ENCODE measurements at regions not wholly inside any gene's neighbourhood (a gene's known extent, or its start where the extent isn't known, plus 50 kb on each side); places are given as distances from the start of the nearest gene placed in this dataset.

DNA sequence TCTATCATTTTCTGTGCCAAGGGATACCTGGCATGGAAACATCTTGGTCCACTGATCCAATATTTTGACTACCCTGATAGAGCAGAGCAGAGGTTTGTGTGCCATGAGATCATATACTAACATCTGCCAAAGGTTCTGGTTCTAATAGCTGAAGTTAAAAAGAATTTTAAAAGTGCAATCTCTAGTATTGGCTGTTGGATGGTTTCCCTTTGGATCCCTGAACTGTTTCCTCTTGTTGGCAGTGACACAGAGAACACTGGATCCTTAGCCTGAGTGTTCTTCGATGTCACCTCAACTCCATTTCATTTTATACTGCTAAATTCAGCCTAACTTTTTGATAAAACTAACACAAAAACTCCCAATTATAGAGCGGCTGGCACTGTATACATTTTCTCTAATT lies 169.3 kb upstream of the FBXO11 start:
- H2AFZ ChIP-seq (ENCODE audit: control insufficient read depth, low read length) = no peak overlapping the region
- H4K20me1 ChIP-seq (ENCODE audit: control insufficient read depth, extremely low read depth, insufficient read depth, low read length) = no peaks in the 10 kb centered on the region
- no peak overlapping the region for H3K4me3 ChIP-seq (ENCODE audit: control insufficient read depth in 2 of 3, extremely low read depth in 1 of 3, insufficient read depth in 2 of 3, low read depth in 1 of 3, low read length in 3 of 3)
- no peak overlapping the region for H3K9ac ChIP-seq (ENCODE audit: control insufficient read depth, extremely low read depth, insufficient read depth, low read length)
- no peaks in the 10 kb centered on the region for H3K27me3 ChIP-seq (ENCODE audit: control insufficient read depth, extremely low read depth, insufficient read depth, low read length)
- H3K27ac ChIP-seq (ENCODE audit: control insufficient read depth, insufficient read depth, low read length) = no peak overlapping the region
- DNase-seq (ENCODE audit: low read depth, low spot score) = no peak
- no peaks in the 10 kb centered on the region for H3K9me3 ChIP-seq (ENCODE audit: control insufficient read depth, low read depth, low read length)
- no peaks in the 10 kb centered on the region for H3K79me2 ChIP-seq (ENCODE audit: control insufficient read depth, insufficient read depth, low read length)
- H3K36me3 ChIP-seq (ENCODE audit: control insufficient read depth in 2 of 2, extremely low read depth in 1 of 2, insufficient read depth in 2 of 2, low read length in 2 of 2) = no peaks in the 10 kb centered on the region
- TF ChIP-seq EZH2 (IDR thresholded peaks at IDR 0.05; ENCODE audit: low read length) = no peak
- TF ChIP-seq, protein P1, sequence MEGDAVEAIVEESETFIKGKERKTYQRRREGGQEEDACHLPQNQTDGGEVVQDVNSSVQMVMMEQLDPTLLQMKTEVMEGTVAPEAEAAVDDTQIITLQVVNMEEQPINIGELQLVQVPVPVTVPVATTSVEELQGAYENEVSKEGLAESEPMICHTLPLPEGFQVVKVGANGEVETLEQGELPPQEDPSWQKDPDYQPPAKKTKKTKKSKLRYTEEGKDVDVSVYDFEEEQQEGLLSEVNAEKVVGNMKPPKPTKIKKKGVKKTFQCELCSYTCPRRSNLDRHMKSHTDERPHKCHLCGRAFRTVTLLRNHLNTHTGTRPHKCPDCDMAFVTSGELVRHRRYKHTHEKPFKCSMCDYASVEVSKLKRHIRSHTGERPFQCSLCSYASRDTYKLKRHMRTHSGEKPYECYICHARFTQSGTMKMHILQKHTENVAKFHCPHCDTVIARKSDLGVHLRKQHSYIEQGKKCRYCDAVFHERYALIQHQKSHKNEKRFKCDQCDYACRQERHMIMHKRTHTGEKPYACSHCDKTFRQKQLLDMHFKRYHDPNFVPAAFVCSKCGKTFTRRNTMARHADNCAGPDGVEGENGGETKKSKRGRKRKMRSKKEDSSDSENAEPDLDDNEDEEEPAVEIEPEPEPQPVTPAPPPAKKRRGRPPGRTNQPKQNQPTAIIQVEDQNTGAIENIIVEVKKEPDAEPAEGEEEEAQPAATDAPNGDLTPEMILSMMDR (optimal IDR thresholded peaks at IDR 0.05 in 1 of 3, IDR thresholded peaks at IDR 0.05 in 1 of 3, conservative IDR thresholded peaks at IDR 0.05 in 1 of 3; ENCODE audit: extremely low read depth in 1 of 3, insufficient read depth in 2 of 3, low read length in 3 of 3) = no peak
- H3K4me2 ChIP-seq (ENCODE audit: control insufficient read depth, extremely low read depth, insufficient read depth, low read depth, low read length) = no peak overlapping the region
- no peaks in the 10 kb centered on the region for H3K4me1 ChIP-seq (ENCODE audit: control insufficient read depth, extremely low read depth, insufficient read depth, low read length)
- H3K9me1 ChIP-seq (ENCODE audit: control insufficient read depth, extremely low read depth, insufficient read depth, low read length) = no peaks in the 10 kb centered on the region
- dilution Hi-C loops (cut with MboI; ENCODE audit: extremely low pct_ligation_motif_present, low sequenced_read_pairs) = no loop called here
- no peak for FAIRE-seq

DNA sequence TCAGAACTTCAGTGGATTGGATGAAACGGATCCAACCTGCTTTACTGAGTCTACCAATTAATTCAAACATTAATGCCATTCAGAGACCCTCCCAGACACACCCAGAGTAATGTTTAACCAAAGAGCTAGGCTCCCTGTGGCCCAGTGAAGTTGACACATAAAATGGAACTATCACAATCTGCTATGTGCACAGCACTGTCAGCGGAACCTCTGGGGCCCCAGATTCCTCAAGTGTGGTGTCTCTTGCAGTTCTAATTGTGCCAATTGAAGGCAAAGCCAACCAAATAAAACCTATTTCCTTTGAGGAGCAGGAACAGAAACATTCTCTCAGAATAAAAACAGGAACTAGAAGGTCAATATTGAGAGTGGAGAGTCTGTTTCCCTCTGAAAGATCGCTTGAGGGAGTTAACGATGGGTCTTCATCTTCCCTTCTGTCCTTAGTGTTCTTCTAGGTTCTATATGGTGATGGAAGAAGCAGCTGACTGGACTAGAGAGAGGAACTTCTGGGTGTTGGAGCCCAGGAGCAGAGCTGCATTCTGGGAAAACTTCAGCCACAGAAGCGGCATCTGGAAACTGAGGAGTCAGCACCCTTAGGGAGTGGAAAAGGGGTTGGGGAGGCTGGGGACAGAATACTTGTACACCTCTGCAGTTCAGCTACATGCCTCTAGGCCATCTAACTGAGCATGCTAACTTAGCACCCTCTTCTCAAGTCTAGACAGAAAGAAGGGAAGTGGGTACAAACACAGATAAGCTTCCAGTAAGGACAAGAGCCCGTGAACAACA lies 174.4 kb upstream of the FBXO11 start:
- TF ChIP-seq, protein P1 (optimal IDR thresholded peaks at IDR 0.05 in 1 of 3, IDR thresholded peaks at IDR 0.05 in 1 of 3, conservative IDR thresholded peaks at IDR 0.05 in 1 of 3; ENCODE audit: extremely low read depth in 1 of 3, insufficient read depth in 2 of 3, low read length in 3 of 3) = no peak
- TF ChIP-seq EZH2 (IDR thresholded peaks at IDR 0.05; ENCODE audit: low read length) = no peak
- no peak overlapping the region for H3K9ac ChIP-seq (ENCODE audit: control insufficient read depth, extremely low read depth, insufficient read depth, low read length)
- H3K9me1 ChIP-seq (ENCODE audit: control insufficient read depth, extremely low read depth, insufficient read depth, low read length) = no peaks in the 10 kb centered on the region
- H3K9me3 ChIP-seq (ENCODE audit: control insufficient read depth, low read depth, low read length) = no peaks in the 10 kb centered on the region
- H3K27me3 ChIP-seq (ENCODE audit: control insufficient read depth, extremely low read depth, insufficient read depth, low read length) = no peaks in the 10 kb centered on the region
- H3K79me2 ChIP-seq (ENCODE audit: control insufficient read depth, insufficient read depth, low read length) = no peaks in the 10 kb centered on the region
- DNase-seq (ENCODE audit: low read depth, low spot score) (no peak), FAIRE-seq (no peak)
- no peaks in the 10 kb centered on the region for H4K20me1 ChIP-seq (ENCODE audit: control insufficient read depth, extremely low read depth, insufficient read depth, low read length)
- no peak overlapping the region for H3K27ac ChIP-seq (ENCODE audit: control insufficient read depth, insufficient read depth, low read length)
- no peaks in the 10 kb centered on the region for H3K36me3 ChIP-seq (ENCODE audit: control insufficient read depth in 2 of 2, extremely low read depth in 1 of 2, insufficient read depth in 2 of 2, low read length in 2 of 2)
- no peak overlapping the region for H3K4me3 ChIP-seq (ENCODE audit: control insufficient read depth in 2 of 3, extremely low read depth in 1 of 3, insufficient read depth in 2 of 3, low read depth in 1 of 3, low read length in 3 of 3)
- H3K4me2 ChIP-seq (ENCODE audit: control insufficient read depth, extremely low read depth, insufficient read depth, low read depth, low read length) = no peak overlapping the region
- H3K4me1 ChIP-seq (ENCODE audit: control insufficient read depth, extremely low read depth, insufficient read depth, low read length) = no peaks in the 10 kb centered on the region
- dilution Hi-C loops (cut with MboI; ENCODE audit: extremely low pct_ligation_motif_present, low sequenced_read_pairs) = no loop called here
- H2AFZ ChIP-seq (ENCODE audit: control insufficient read depth, low read length) = no peak overlapping the region
